Naive thymus-derived CD4-positive, alpha-beta T cell (primary cell): ENCODE measurements at regions not wholly inside any gene's neighbourhood (a gene's known extent, or its start where the extent isn't known, plus 50 kb on each side); places are given as distances from the start of the nearest gene placed in this dataset.

Source experiments
- ATAC-seq: fragments of 150-1000 bp; cut with Tn5 transposase; 2 replicates; pipeline ENCODE4 v1.10.0; 2021; ENCODE audit warnings: mild to moderate bottlenecking, moderate library complexity
- CTCF ChIA-PET: fragments of 350-600 bp; sonication (Branson Sonifier 250); formaldehyde crosslinking; loops from one replicate; lab custom pipeline; 2021; ENCODE audit warnings: antibody characterized with exemption; lab: Charles Lee
- POLR2A ChIA-PET: fragments of 350-600 bp; sonication (Branson Sonifier 250); formaldehyde crosslinking; loops from one replicate; lab custom pipeline; 2021; ENCODE audit warnings: antibody characterized with exemption, inconsistent platforms; lab: Charles Lee
- DNase-seq, 9 donors: peaks; one replicate each; pipeline versions ENCODE4 v3.0.0 to v3.0.0-alpha.2; 2020 to 2022; ENCODE audit warnings: mixed read lengths in 1 of 9
- H3K27ac ChIP-seq: one replicate; pipeline ENCODE4 v1.7.0; 2013; ENCODE audit warnings: mild to moderate bottlenecking, low read depth, low read length, moderate library complexity
- H3K27me3 ChIP-seq, 2 donors: one replicate each; pipeline ENCODE4 v1.7.0; 2013; ENCODE audit warnings: low read length in 2 of 2, mild to moderate bottlenecking in 2 of 2, moderate library complexity in 2 of 2; ENCODE audit not compliant: control insufficient read depth in 2 of 2, insufficient read depth in 2 of 2
- H3K36me3 ChIP-seq, 3 experiments: 1 replicate in 2 of 3; 2 replicates in 1 of 3; pipeline ENCODE4 v1.7.0; 2013; ENCODE audit warnings: low read length in 3 of 3, mild to moderate bottlenecking in 3 of 3, moderate library complexity in 1 of 3; ENCODE audit not compliant: insufficient read depth in 3 of 3, control insufficient read depth in 2 of 3
- H3K4me1 ChIP-seq, 2 donors: one replicate each; pipeline ENCODE4 v1.7.0; 2013; ENCODE audit warnings: low read length in 2 of 2, mild to moderate bottlenecking in 2 of 2, moderate library complexity in 1 of 2; ENCODE audit not compliant: control insufficient read depth in 2 of 2, insufficient read depth in 2 of 2
- H3K4me3 ChIP-seq: 2 replicates; pipeline ENCODE4 v1.7.0; 2013; ENCODE audit warnings: mild to moderate bottlenecking, low read length
- H3K9me3 ChIP-seq, 3 experiments: 1 replicate in 2 of 3; 2 replicates in 1 of 3; pipeline ENCODE4 v1.7.0; 2013; ENCODE audit warnings: low read length in 3 of 3; ENCODE audit not compliant: control insufficient read depth in 2 of 3
- H3K27ac Mint-ChIP-seq, 9 donors: one replicate each; pipeline ENCODE4 v1.8.0; 2020 to 2022; ENCODE audit warnings: mixed read lengths in 9 of 9, mild to moderate bottlenecking in 8 of 9, moderate library complexity in 5 of 9, inconsistent platforms in 2 of 9
- H3K27me3 Mint-ChIP-seq, 5 donors: one replicate each; pipeline ENCODE4 v1.8.0; 2021 to 2022; ENCODE audit warnings: mixed read lengths in 5 of 5, mild to moderate bottlenecking in 1 of 5
- H3K36me3 Mint-ChIP-seq, 5 donors: one replicate each; pipeline ENCODE4 v1.8.0; 2020 to 2022; ENCODE audit warnings: mixed read lengths in 5 of 5, mild to moderate bottlenecking in 3 of 5, inconsistent platforms in 1 of 5
- H3K4me1 Mint-ChIP-seq, 7 donors: one replicate each; pipeline ENCODE4 v1.8.0; 2020 to 2022; ENCODE audit warnings: mixed read lengths in 7 of 7, mild to moderate bottlenecking in 3 of 7, inconsistent platforms in 1 of 7
- H3K4me3 Mint-ChIP-seq, 10 donors: one replicate each; pipeline ENCODE4 v1.8.0; 2020 to 2022; ENCODE audit warnings: mild to moderate bottlenecking in 10 of 10, mixed read lengths in 10 of 10, moderate library complexity in 6 of 10, inconsistent platforms in 2 of 10
- H3K9me3 Mint-ChIP-seq, 11 donors: one replicate each; pipeline ENCODE4 v1.8.0; 2020 to 2022; ENCODE audit warnings: mixed read lengths in 11 of 11, mild to moderate bottlenecking in 4 of 11, inconsistent platforms in 1 of 11, moderate library complexity in 1 of 11
- intact Hi-C, 2 donors: fragments of 100-400 bp; cut with micrococcal nuclease; formaldehyde crosslinking; loops; one replicate each; pipeline ENCODE4 v1.15.1; 2023

- no peak overlapping the region for H3K4me3 ChIP-seq
- no peak for ATAC-seq
- CTCF ChIA-PET: interaction anchor here (0.5 kb wide), 1 partner anchor 12 kb away, joined by 4 read pairs; no protein-coding TSS in a partner anchor
- no peak overlapping the region for H3K4me3 Mint-ChIP-seq
- DNase-seq: no peak
- H3K36me3 ChIP-seq: no peaks in the 10 kb centered on the region
- no peak overlapping the region for H3K27ac ChIP-seq
- H3K9me3 ChIP-seq: no peaks in the 10 kb centered on the region
- no peak overlapping the region for H3K27ac Mint-ChIP-seq
- peaks cover 0 to 7% of the 10 kb centered on the region in 2 donors for H3K4me1 ChIP-seq
- H3K27me3 Mint-ChIP-seq: no peaks in the 10 kb centered on the region
- H3K4me1 Mint-ChIP-seq: peaks cover 0 to 38% (median 13%) of the 10 kb centered on the region in 7 donors
- H3K9me3 Mint-ChIP-seq: peaks cover 0 to 4% (median 0%) of the 10 kb centered on the region in 11 donors
- intact Hi-C loops: loop anchor here in 1 of 2 donors (5.0 kb wide), 4 partner anchors 137 to 417 kb away; partner anchors contain the start of gene CDK6
- POLR2A ChIA-PET: no interaction called here
- peaks cover 0 to 5% of the 10 kb centered on the region in 2 donors for H3K27me3 ChIP-seq
- peaks cover 0 to 15% (median 0%) of the 10 kb centered on the region in 5 donors for H3K36me3 Mint-ChIP-seq
These were observed 78.0 kb downstream of the SAMD9 start for GRCh38 chr7:93039786-93040185.

GRCh38 chr7:93039282-93039681 is 78.5 kb downstream of the SAMD9 start:
- Histone ChIP-seq H3K27ac (no peak overlapping the region), H3K4me3 (no peak overlapping the region), H3K4me1 (peaks cover 0 to 7% of the 10 kb centered on the region in 2 donors), H3K36me3 (no peaks in the 10 kb centered on the region), H3K9me3 (no peaks in the 10 kb centered on the region), H3K27me3 (peaks cover 0 to 5% of the 10 kb centered on the region in 2 donors)
- no peak for ATAC-seq
- Mint-ChIP-seq H3K4me3 (no peak overlapping the region), H3K27me3 (no peaks in the 10 kb centered on the region), H3K9me3 (peaks cover 0 to 6% (median 0%) of the 10 kb centered on the region in 11 donors), H3K4me1 (peaks cover 0 to 34% (median 13%) of the 10 kb centered on the region in 7 donors), H3K36me3 (peaks cover 0 to 17% (median 0%) of the 10 kb centered on the region in 5 donors), H3K27ac (no peak overlapping the region)
- no peak for DNase-seq
- intact Hi-C loops: loop anchor here in 1 of 2 donors (5.0 kb wide), 4 partner anchors 137 to 417 kb away; partner anchors contain the start of gene CDK6
- ChIA-PET POLR2A (no interaction called here), CTCF (no interaction called here)

GRCh38 chr7:93036807-93037206 is 81.0 kb downstream of the SAMD9 start:
- POLR2A ChIA-PET: no interaction called here
- intact Hi-C loops: loop anchor here in 1 of 2 donors (1.0 to 5.0 kb wide), 5 partner anchors 135 to 509 kb away; partner anchors contain the start of genes CDK6, PEX1 and RBM48

GRCh38 chr7:93036149-93036640 is 81.6 kb downstream of the SAMD9 start:
- intact Hi-C loops: loop anchor here in 1 of 2 donors (5.0 kb wide), 4 partner anchors 134 to 414 kb away; partner anchors contain the start of gene CDK6
- DNase-seq (no peak), ATAC-seq (no peak)
- peaks cover 0 to 7% of the 10 kb centered on the region in 2 donors for H3K4me1 ChIP-seq
- Mint-ChIP-seq H3K4me3 (peak overlapping the region in 1 of 10 donors; percentile 16), H3K27me3 (no peaks in the 10 kb centered on the region), H3K27ac (peak overlapping the region in 3 of 9 donors; percentile 28 to 78 (median 68)), H3K4me1 (peaks cover 0 to 30% (median 13%) of the 10 kb centered on the region in 7 donors), H3K36me3 (peaks cover 0 to 24% (median 0%) of the 10 kb centered on the region in 5 donors), H3K9me3 (peaks cover 0 to 15% (median 6%) of the 10 kb centered on the region in 11 donors)
- peaks cover 0 to 4% (median 0%) of the 10 kb centered on the region in 3 experiments for H3K9me3 ChIP-seq
- no peak overlapping the region for H3K4me3 ChIP-seq
- H3K27me3 ChIP-seq: no peaks in the 10 kb centered on the region
- no peak overlapping the region for H3K27ac ChIP-seq
- H3K36me3 ChIP-seq: no peaks in the 10 kb centered on the region
- CTCF ChIA-PET: no interaction called here
- POLR2A ChIA-PET: no interaction called here

More at GRCh38 chr7:93036807-93037206, 81.0 kb downstream of the SAMD9 start:
- H3K36me3 Mint-ChIP-seq: peaks cover 0 to 20% (median 0%) of the 10 kb centered on the region in 5 donors
- DNase-seq: no peak
- peak overlapping the region in 2 of 10 donors; percentile 9 to 16 for H3K4me3 Mint-ChIP-seq
- CTCF ChIA-PET: no interaction called here
- peaks cover 0 to under 1% (median 0%) of the 10 kb centered on the region in 3 experiments for H3K9me3 ChIP-seq
- peaks cover 0 to 30% (median 13%) of the 10 kb centered on the region in 7 donors for H3K4me1 Mint-ChIP-seq
- no peak overlapping the region for H3K4me3 ChIP-seq
- peaks cover 0 to 7% of the 10 kb centered on the region in 2 donors for H3K4me1 ChIP-seq
- H3K27me3 Mint-ChIP-seq: no peaks in the 10 kb centered on the region
- H3K27me3 ChIP-seq: no peaks in the 10 kb centered on the region
- peaks cover 0 to 10% (median 2%) of the 10 kb centered on the region in 11 donors for H3K9me3 Mint-ChIP-seq
- peak overlapping the region in 3 of 9 donors; percentile 6 to 78 (median 49) for H3K27ac Mint-ChIP-seq
- ATAC-seq: peak; percentile 36
- H3K36me3 ChIP-seq: no peaks in the 10 kb centered on the region
- H3K27ac ChIP-seq: no peak overlapping the region

- Mint-ChIP-seq H3K4me1 (peaks cover 0 to 14% (median 5%) of the 10 kb centered on the region in 7 donors), H3K9me3 (peaks cover 0 to 32% (median 14%) of the 10 kb centered on the region in 11 donors), H3K27ac (no peak overlapping the region), H3K27me3 (peaks cover 0 to 13% (median 4%) of the 10 kb centered on the region in 5 donors), H3K4me3 (no peak overlapping the region), H3K36me3 (peaks cover 0 to 27% (median 7%) of the 10 kb centered on the region in 5 donors)
- intact Hi-C loops: no loop called here
- peaks cover 0 to 2% of the 10 kb centered on the region in 2 donors for H3K4me1 ChIP-seq
- no peak overlapping the region for H3K4me3 ChIP-seq
- ATAC-seq (no peak), DNase-seq (no peak)
- no peaks in the 10 kb centered on the region for H3K27me3 ChIP-seq
- no peak overlapping the region for H3K27ac ChIP-seq
- CTCF ChIA-PET: no interaction called here
- POLR2A ChIA-PET: no interaction called here
- H3K36me3 ChIP-seq: no peaks in the 10 kb centered on the region
- H3K9me3 ChIP-seq: peaks cover 0 to 4% (median 0%) of the 10 kb centered on the region in 3 experiments
These were observed 86.0 kb downstream of the SAMD9 start for GRCh38 chr7:93031795-93032194.

- POLR2A ChIA-PET: no interaction called here
- CTCF ChIA-PET: no interaction called here
- Histone ChIP-seq H3K27ac (no peak overlapping the region), H3K9me3 (peaks cover 0 to 4% (median 0%) of the 10 kb centered on the region in 3 experiments), H3K27me3 (no peaks in the 10 kb centered on the region), H3K4me3 (no peak overlapping the region), H3K36me3 (no peaks in the 10 kb centered on the region), H3K4me1 (no peaks in the 10 kb centered on the region)
- intact Hi-C loops: no loop called here
- Mint-ChIP-seq H3K4me3 (no peak overlapping the region), H3K27me3 (peaks cover 0 to 16% (median 8%) of the 10 kb centered on the region in 5 donors), H3K4me1 (peaks cover 0 to 11% (median 0%) of the 10 kb centered on the region in 7 donors), H3K36me3 (peaks cover 0 to 22% (median 7%) of the 10 kb centered on the region in 5 donors), H3K27ac (no peak overlapping the region), H3K9me3 (peaks cover 0 to 32% (median 14%) of the 10 kb centered on the region in 11 donors)
- DNase-seq (no peak), ATAC-seq (no peak)
These were observed 87.1 kb downstream of the SAMD9 start for GRCh38 chr7:93030605-93031225.
